ENCODE measurements at regions not wholly inside any gene's neighbourhood (a gene's known extent, or its start where the extent isn't known, plus 50 kb on each side); places are given as distances from the start of the nearest gene placed in this dataset.

DNA sequence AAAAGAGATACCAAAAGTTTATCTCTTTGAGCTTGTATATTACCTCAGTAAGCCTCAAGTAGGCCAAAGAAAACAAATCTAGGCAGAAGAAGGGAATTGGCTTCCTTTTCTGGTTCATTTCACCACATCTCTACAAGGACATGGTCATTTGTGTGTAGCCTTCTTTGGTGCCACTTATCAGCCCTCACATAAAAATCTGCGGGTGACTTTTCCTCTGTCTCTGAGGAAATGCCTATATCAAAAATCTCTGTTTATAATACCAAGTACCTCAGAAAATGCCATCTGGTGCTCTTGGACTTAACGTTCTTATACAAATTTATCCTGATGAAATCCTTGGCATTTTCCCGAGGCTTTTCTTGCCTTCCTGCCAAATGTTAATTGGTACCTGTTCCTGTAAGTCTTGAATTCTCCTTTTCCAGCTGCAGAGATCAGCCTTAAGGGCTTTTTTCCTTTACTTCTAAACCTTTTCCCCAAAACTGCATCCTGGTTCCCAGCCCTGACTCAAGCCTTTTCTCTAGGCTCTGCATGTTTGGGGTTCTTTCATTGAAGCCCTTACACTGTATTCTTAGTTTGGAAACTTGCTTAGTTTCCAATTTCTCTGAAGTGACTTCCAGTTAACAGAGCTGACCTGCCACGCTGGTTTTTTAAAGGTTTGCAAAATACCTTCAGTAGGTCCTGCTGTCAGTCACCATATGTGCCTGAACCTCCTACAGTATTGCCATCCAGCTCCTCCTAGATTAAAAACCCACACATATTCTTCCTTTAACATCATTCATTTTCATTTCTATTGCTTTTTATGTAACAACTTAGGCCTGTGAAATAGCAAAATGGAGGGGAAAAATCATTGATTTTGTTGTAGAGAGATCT lies 191.2 kb upstream of the PREP start:
- Mint-ChIP-seq H3K9me3 (peaks cover 5% of the 10 kb centered on the region), H3K36me3 (ENCODE audit: low read depth) (no peaks in the 10 kb centered on the region), H3K27ac (no peak overlapping the region), H3K27me3 (peaks cover 3% of the 10 kb centered on the region), H3K4me3 (no peak overlapping the region), H3K4me1 (ENCODE audit: low read depth) (peaks cover 12% of the 10 kb centered on the region)

DNA sequence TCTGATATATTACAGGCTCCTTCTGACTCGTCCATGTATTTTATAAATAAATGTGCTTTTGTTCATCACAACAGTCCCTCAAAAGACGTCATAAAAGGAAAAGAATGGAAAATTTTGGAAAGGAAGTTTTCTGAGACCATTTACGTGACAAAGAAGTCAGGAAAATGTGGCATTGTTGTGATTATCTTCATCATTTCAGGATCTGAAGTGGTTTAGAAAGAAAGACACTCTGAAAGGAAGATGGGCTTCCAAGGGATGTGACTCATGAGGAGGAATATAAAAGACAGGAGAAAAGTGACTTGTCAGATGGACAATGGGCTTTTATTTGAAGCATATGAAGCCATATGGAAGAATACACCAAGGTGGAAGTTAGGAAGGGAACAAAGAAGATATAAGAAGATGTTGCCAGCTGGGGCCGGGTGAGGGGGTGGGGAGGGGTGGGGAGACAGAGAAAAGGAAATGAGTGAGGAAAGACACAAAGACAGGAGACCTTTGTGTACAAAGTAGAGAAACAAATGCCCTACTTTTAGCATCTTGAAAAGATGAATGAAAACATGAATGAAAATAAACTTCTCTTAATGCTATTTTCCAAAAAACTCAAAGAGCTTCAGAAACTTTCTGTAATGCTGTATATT lies 190.3 kb upstream of the PREP start:
- H3K27ac Mint-ChIP-seq, result no peak overlapping the region
- H3K9me3 Mint-ChIP-seq, result peaks cover under 1% of the 10 kb centered on the region
- peaks cover 21% of the 10 kb centered on the region for H3K4me1 Mint-ChIP-seq (ENCODE audit: low read depth)
- H3K36me3 Mint-ChIP-seq (ENCODE audit: low read depth), result no peaks in the 10 kb centered on the region
- no peaks in the 10 kb centered on the region for H3K27me3 Mint-ChIP-seq
- no peak overlapping the region for H3K4me3 Mint-ChIP-seq

DNA sequence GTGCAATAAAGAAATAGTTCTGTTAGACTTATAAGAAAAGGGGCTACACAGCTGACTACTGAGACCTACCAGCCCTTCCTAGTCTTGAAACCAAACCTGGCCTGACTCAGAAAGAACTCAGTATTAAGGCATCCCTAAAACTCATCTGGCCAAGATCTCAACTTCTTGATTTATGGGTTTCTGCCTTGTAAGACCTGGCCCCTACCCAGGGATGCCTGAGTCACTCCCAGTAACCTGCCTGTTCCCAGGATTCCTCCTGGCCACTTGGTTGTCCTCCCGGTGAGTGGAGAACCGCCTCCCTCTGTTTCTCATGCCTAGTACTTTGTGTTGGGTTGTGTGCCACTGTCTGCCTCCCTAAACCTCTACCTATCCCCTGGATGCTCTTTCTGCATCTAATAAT lies 189.4 kb upstream of the PREP start:
- peaks cover 29% of the 10 kb centered on the region for H3K4me1 Mint-ChIP-seq (ENCODE audit: low read depth)
- no peak overlapping the region for H3K27ac Mint-ChIP-seq
- H3K36me3 Mint-ChIP-seq (ENCODE audit: low read depth), result no peaks in the 10 kb centered on the region
- H3K4me3 Mint-ChIP-seq, result no peak overlapping the region
- H3K27me3 Mint-ChIP-seq, result no peaks in the 10 kb centered on the region
- no peaks in the 10 kb centered on the region for H3K9me3 Mint-ChIP-seq

DNA sequence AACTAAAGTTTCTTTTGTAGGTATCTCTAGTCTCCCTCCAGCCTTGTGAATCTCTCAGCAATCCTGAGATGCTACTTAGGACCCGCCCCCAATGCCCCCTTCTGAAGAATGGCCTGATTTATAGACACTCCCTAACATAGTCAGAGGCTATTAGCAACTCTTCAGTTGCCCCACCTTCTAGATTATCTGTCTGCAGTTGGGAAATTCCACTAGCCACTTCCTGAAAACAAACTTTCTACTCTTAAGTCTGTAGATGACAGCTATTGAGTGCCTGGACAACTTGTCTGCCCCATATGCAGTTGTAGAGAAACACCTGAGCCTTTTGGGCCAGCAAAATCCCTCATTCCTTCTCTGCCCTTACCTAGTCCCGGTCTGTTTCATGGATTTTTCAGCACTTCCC lies 188.2 kb upstream of the PREP start:
- no peak overlapping the region for H3K4me3 Mint-ChIP-seq
- no peaks in the 10 kb centered on the region for H3K36me3 Mint-ChIP-seq (ENCODE audit: low read depth)
- no peak overlapping the region for H3K27ac Mint-ChIP-seq
- no peaks in the 10 kb centered on the region for H3K9me3 Mint-ChIP-seq
- H3K4me1 Mint-ChIP-seq (ENCODE audit: low read depth), result peaks cover 32% of the 10 kb centered on the region
- no peaks in the 10 kb centered on the region for H3K27me3 Mint-ChIP-seq

DNA sequence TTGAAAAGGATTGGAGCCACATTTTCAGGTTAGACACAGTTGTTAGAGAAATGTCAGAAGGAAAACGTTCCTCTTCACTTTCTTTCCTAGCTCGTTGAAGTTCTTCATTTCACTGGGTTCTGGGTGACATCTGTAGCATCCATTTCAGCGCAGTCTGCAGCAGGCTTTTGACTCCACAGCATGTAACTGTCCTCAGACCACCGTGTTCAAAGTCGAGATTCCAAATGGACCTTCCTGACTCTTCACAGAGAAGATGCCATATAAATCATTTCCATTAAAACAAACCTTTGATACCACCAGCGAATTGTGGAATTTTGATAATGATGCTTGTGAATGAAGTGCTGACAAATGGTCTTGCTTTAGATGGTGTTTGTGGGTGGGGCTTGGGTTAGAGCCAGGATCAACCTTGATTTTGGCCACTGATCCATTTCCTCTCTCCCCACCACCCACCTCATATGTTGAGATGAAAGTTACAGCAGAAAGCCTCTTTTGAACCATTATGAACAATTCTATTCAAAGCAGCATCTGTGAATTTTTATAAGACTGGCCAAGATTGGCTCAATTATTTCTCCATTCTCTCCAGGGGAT lies 185.3 kb upstream of the PREP start:
- Mint-ChIP-seq H3K4me3 (no peak overlapping the region), H3K9me3 (no peaks in the 10 kb centered on the region), H3K36me3 (ENCODE audit: low read depth) (no peaks in the 10 kb centered on the region), H3K27me3 (no peaks in the 10 kb centered on the region), H3K4me1 (ENCODE audit: low read depth) (peaks cover 31% of the 10 kb centered on the region), H3K27ac (no peak overlapping the region)

DNA sequence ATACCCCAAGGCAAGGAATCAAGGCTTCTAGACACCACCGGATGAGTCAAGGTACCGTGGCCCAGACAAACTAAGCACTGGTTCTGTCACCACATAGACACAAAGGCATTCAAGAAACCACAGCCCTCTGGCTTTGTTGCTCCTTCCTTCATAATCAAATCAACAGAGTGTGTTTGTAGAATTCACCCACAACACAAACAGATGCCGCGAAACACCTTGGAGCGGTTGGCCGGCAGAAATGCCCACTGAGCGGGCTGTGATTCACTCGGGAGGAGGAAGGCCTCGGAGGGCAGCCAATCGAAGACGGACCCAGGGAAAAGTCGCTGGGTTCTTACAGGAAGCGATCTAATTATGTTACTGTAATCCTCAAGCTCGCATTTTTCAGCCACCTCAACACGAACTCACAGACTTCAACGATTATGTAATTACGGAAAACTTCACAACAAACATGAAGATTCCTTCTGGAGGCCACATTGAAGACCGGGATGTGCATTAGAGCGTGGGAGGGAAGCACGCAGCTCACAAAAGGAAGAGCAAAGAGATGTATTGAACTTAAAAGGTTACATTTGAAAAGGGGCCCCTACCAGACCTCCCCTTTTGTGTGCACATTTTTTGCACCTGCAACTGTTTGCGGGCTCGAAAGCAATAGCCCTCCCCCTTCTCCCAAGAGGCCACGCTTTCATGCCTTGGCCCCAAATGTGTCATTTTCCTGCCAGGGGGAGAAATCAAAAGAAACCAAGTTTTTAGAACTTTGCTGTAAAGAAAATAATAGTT lies 184.7 kb upstream of the PREP start:
- Mint-ChIP-seq H3K27ac (no peak overlapping the region), H3K4me3 (peak overlapping the region; percentile 49)

DNA sequence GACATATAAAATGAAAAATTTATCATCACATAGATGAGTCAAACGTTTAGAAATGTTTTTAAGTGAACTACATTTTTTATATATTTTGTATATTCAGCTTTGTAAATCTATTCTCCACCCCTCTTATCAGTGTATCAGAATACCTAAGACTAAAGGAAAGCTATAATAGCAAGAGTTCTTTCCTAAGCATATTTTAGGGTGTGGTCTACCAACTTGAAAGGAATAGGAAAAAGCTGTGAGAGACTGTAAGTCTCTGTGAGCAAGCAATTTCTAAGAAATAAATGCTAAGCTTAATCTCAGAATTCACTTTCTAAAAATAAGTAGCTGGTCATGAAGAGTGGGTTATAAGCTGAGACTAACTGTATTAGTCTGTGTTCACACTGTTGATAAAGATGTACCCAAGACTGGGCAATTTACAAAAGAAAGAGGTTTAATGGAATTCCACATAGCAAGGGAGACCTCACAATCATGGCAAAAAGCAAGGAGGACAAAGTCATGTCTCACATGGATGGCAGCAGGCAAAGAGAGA lies 175.4 kb upstream of the PREP start:
- H3K9me3 Mint-ChIP-seq, result no peaks in the 10 kb centered on the region
- peaks cover 4% of the 10 kb centered on the region for H3K4me1 Mint-ChIP-seq (ENCODE audit: low read depth)
- no peak overlapping the region for H3K27ac Mint-ChIP-seq
- H3K27me3 Mint-ChIP-seq, result peaks cover 40% of the 10 kb centered on the region
- H3K4me3 Mint-ChIP-seq, result no peak overlapping the region
- H3K36me3 Mint-ChIP-seq (ENCODE audit: low read depth), result no peaks in the 10 kb centered on the region

More for the DNA sequence above, 184.7 kb upstream of the PREP start:
- Mint-ChIP-seq H3K4me1 (ENCODE audit: low read depth) (peaks cover 28% of the 10 kb centered on the region), H3K36me3 (ENCODE audit: low read depth) (no peaks in the 10 kb centered on the region), H3K9me3 (no peaks in the 10 kb centered on the region), H3K27me3 (no peaks in the 10 kb centered on the region)

DNA sequence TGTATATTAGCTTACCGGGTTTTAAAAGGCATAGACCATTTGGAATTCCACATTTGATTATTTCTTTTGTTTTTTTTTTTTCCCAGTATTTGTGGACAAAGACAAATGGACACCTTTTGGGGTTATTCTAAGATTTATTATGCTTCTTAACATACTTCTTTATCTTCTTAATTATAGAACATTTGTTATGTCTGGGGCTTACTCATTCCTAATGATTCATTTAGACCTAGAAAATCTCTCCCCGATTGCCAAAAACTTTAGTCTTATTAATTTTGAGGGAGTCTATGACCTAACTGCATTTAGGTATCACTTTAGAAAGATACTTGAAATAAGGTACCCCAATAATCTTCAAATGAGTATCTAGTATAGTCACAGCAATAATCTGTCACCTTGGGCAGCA lies 170.7 kb upstream of the PREP start:
- peaks cover 45% of the 10 kb centered on the region for H3K27me3 Mint-ChIP-seq
- no peak overlapping the region for H3K27ac Mint-ChIP-seq
- H3K36me3 Mint-ChIP-seq (ENCODE audit: low read depth), result no peaks in the 10 kb centered on the region
- peaks cover 3% of the 10 kb centered on the region for H3K4me1 Mint-ChIP-seq (ENCODE audit: low read depth)
- no peaks in the 10 kb centered on the region for H3K9me3 Mint-ChIP-seq
- H3K4me3 Mint-ChIP-seq, result no peak overlapping the region

DNA sequence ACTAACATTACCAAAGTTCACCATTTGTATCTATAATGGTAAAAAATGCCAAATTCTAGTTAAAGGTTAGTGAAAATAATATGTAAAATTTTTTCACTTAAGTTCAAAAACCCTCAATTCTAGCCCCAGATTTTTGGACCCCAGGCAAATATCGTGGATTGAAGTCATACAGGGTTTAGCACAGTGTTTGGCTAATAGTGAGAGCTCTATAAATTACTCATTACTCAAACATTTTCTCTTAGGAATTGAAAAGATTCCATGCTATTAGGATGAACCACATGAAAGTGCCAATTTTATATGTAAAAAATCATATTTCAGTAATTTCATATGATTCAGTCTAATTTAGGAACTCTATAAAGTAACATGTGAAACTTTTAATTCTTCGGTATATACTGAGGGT lies 170.3 kb upstream of the PREP start:
- H3K27me3 Mint-ChIP-seq, result peaks cover 41% of the 10 kb centered on the region
- H3K9me3 Mint-ChIP-seq, result no peaks in the 10 kb centered on the region
- H3K36me3 Mint-ChIP-seq (ENCODE audit: low read depth), result no peaks in the 10 kb centered on the region
- no peak overlapping the region for H3K4me3 Mint-ChIP-seq
- no peak overlapping the region for H3K27ac Mint-ChIP-seq
- no peaks in the 10 kb centered on the region for H3K4me1 Mint-ChIP-seq (ENCODE audit: low read depth)

DNA sequence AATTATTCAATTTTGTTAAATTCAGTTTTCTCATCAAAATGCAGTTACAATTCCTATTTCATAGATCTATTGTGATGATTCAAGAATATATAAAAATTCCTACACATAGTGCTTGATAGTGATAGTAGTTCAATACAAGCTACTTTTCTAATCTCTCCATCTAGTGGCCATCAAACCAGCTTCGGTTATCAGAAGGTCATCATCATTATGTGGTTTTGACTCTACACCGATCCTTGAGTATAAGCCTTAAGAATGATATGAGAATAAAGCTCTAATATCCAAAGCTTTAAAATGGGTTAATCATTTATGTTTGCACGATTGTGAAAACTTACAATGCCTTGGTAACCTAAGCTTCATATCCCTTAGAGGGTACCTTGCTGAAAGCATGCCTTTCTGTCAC lies 167.5 kb upstream of the PREP start:
- Mint-ChIP-seq H3K27ac (no peak overlapping the region), H3K4me3 (no peak overlapping the region), H3K27me3 (peaks cover 36% of the 10 kb centered on the region), H3K9me3 (no peaks in the 10 kb centered on the region), H3K36me3 (ENCODE audit: low read depth) (no peaks in the 10 kb centered on the region), H3K4me1 (ENCODE audit: low read depth) (no peaks in the 10 kb centered on the region)

DNA sequence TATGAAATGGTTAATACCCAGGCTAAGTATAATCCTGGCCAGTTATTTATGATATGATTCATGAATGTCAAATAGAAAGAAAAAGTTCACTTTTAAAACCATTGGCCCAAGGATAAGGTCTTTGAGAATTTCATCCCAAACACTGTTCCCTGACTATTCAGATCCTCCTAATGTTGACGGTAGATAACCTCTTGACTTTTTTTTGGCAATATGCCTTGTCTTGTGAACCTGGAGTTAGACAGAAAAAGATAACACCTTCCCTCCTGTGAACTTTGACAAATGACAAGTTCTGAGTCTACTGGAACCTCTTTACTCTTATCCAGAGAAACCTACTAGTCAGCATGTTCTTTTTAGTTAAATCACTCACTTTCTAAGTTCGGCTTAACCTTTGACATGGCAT lies 166.8 kb upstream of the PREP start:
- H3K4me1 Mint-ChIP-seq (ENCODE audit: low read depth), result no peaks in the 10 kb centered on the region
- H3K9me3 Mint-ChIP-seq, result no peaks in the 10 kb centered on the region
- H3K27ac Mint-ChIP-seq, result no peak overlapping the region
- no peak overlapping the region for H3K4me3 Mint-ChIP-seq
- H3K27me3 Mint-ChIP-seq, result peaks cover 35% of the 10 kb centered on the region
- H3K36me3 Mint-ChIP-seq (ENCODE audit: low read depth), result no peaks in the 10 kb centered on the region

DNA sequence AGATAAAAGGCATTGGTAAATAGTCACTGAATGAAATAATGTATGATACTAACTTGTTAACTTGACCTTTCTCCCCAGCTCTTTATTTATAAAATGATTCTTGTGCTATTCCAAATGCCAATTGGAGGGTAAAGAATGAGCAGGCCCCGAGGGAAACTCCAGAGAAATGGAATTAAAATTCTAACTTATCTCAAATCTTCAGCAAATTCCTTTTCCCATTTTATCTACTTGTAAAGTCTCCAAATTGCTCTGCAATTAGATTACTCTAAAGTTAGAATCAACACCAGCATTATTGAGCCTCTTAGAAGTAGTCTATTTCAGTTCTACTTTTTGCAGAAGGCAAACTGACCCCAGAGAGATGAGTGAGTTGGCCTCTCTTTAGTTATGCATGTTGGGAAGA lies 165.9 kb upstream of the PREP start:
- no peaks in the 10 kb centered on the region for H3K4me1 Mint-ChIP-seq (ENCODE audit: low read depth)
- H3K9me3 Mint-ChIP-seq, result no peaks in the 10 kb centered on the region
- no peak overlapping the region for H3K27ac Mint-ChIP-seq
- no peaks in the 10 kb centered on the region for H3K36me3 Mint-ChIP-seq (ENCODE audit: low read depth)
- no peak overlapping the region for H3K4me3 Mint-ChIP-seq
- H3K27me3 Mint-ChIP-seq, result peaks cover 29% of the 10 kb centered on the region

DNA sequence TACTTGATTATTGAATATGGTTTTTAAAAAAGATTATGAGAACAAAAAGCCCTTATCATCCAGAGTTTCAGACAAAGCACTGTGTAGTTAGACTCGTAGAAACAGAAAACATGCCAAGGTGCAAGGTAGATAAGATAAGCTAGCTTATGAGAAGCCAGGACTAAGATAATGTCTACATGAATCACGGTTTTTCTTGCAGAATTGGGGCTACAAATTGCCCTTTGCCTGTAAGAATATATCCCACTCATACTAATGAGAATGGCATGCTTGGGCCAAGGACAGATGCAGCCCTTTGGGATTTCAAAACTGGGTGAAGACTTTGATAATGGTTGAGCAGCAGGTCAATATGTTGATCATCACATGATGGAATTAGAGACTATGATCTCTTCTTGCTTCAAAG lies 165.3 kb upstream of the PREP start:
- Mint-ChIP-seq H3K36me3 (ENCODE audit: low read depth) (no peaks in the 10 kb centered on the region), H3K27me3 (peaks cover 27% of the 10 kb centered on the region), H3K9me3 (no peaks in the 10 kb centered on the region), H3K4me1 (ENCODE audit: low read depth) (no peaks in the 10 kb centered on the region), H3K27ac (no peak overlapping the region), H3K4me3 (no peak overlapping the region)

DNA sequence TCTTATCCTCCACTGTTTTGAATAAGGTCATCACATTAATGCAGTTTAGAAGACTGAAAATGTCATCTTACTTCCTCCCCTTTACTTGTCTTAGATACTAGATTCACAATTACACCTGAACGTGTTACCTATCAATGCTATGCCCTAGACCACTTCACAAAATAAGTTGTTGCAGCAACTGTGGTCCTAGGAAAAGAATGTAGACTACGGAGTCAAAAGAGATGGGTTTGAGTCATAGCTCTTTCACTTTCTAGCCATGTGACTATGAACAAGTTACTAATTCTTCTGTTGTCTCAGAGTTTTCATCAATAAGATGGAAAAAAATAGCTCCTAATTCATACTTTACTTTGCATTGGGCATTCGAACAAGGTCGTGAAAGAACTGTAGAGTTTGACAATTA lies 164.3 kb upstream of the PREP start:
- peaks cover 23% of the 10 kb centered on the region for H3K27me3 Mint-ChIP-seq
- H3K9me3 Mint-ChIP-seq, result peaks cover 5% of the 10 kb centered on the region
- H3K36me3 Mint-ChIP-seq (ENCODE audit: low read depth), result no peaks in the 10 kb centered on the region
- no peaks in the 10 kb centered on the region for H3K4me1 Mint-ChIP-seq (ENCODE audit: low read depth)
- H3K4me3 Mint-ChIP-seq, result no peak overlapping the region
- H3K27ac Mint-ChIP-seq, result no peak overlapping the region

DNA sequence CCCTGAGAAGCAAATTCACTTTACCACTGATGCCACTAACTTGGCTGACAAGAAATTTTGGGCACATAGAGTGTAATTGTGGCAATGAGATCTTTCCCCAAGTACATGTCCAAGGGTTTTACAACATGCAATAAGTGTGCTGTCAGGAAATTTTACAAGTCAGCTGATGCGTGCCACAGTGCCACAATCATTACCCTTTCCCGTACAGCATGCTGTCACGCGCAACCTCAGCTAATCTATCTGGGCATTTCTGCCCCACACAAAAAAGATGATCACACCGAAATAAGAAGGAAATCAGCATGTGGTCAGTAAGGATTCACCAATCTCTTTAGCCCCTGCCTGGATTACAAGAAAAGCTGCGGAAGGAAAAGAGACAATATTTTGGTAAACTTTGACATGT lies 163.6 kb upstream of the PREP start:
- no peak overlapping the region for H3K4me3 Mint-ChIP-seq
- H3K4me1 Mint-ChIP-seq (ENCODE audit: low read depth), result no peaks in the 10 kb centered on the region
- H3K9me3 Mint-ChIP-seq, result peaks cover 5% of the 10 kb centered on the region
- H3K27me3 Mint-ChIP-seq, result peaks cover 17% of the 10 kb centered on the region
- H3K27ac Mint-ChIP-seq, result no peak overlapping the region
- H3K36me3 Mint-ChIP-seq (ENCODE audit: low read depth), result no peaks in the 10 kb centered on the region

Measured in stimulated activated naive CD8-positive, alpha-beta T cell treated with anti-CD3 and anti-CD28 coated beads, Interleukin-15, Interleukin-2, amounts not matched to agents 100 ng/mL and 50 ng/mL, for 24 hours (primary cell).